ENCODE measurements at regions not wholly inside any gene's neighbourhood (a gene's known extent, or its start where the extent isn't known, plus 50 kb on each side); places are given as distances from the start of the nearest gene placed in this dataset.

DNA sequence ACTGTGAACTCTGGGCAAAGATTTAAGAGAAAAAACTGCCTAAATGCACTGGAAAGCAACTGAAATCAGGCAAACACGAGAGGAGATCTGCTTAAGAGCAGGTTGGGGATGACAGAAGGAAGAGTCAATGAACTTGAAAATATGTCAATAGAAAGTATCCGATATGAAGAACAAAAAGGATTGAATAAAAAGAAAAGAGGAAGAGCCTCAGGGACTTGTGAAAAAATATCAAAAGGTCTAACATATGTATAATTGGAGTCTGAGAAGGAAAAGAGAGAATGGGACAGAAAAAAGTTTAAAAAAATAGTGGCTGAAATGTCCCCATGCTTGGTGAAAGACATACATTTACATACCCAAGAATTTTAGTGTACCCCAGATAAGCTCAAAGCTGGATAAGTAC lies 195.5 kb downstream of the COPRS start:
- ATAC-seq (ENCODE audit: low FRiP score) (no peak), DNase-seq (ENCODE audit: low spot score) (no peak)
- TF ChIP-seq, protein P1, sequence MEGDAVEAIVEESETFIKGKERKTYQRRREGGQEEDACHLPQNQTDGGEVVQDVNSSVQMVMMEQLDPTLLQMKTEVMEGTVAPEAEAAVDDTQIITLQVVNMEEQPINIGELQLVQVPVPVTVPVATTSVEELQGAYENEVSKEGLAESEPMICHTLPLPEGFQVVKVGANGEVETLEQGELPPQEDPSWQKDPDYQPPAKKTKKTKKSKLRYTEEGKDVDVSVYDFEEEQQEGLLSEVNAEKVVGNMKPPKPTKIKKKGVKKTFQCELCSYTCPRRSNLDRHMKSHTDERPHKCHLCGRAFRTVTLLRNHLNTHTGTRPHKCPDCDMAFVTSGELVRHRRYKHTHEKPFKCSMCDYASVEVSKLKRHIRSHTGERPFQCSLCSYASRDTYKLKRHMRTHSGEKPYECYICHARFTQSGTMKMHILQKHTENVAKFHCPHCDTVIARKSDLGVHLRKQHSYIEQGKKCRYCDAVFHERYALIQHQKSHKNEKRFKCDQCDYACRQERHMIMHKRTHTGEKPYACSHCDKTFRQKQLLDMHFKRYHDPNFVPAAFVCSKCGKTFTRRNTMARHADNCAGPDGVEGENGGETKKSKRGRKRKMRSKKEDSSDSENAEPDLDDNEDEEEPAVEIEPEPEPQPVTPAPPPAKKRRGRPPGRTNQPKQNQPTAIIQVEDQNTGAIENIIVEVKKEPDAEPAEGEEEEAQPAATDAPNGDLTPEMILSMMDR (IDR thresholded peaks at IDR 0.05): no peak

- DNase-seq (ENCODE audit: low spot score) (no peak), ATAC-seq (ENCODE audit: low FRiP score) (no peak)
- TF ChIP-seq, protein P1 (IDR thresholded peaks at IDR 0.05): no peak
These were observed 198.4 kb downstream of the COPRS start for GRCh38 chr17:31660684-31661083.

DNA sequence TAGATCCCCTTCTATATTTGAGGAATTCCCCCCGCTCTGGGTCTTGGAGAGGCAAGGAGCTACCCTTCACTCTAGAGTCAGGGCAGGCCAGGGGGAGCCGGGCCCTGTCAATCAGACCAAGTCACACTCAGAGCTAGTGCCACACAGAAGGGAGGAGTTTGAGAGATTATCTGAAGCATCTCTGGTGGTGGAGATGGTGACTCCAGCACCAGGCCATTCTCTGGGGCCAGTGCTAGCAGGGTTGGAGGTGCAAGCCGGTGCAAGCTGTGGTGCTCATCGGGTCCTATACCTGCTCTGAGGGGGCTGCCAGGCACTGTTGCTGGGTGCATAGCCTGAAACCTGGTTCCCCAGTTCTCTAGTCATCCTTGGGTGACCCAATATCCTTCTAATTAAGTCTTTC lies 201.2 kb downstream of the COPRS start:
- TF ChIP-seq, protein P1 (IDR thresholded peaks at IDR 0.05): no peak
- ATAC-seq (ENCODE audit: low FRiP score) (no peak), DNase-seq (ENCODE audit: low spot score) (no peak)

DNA sequence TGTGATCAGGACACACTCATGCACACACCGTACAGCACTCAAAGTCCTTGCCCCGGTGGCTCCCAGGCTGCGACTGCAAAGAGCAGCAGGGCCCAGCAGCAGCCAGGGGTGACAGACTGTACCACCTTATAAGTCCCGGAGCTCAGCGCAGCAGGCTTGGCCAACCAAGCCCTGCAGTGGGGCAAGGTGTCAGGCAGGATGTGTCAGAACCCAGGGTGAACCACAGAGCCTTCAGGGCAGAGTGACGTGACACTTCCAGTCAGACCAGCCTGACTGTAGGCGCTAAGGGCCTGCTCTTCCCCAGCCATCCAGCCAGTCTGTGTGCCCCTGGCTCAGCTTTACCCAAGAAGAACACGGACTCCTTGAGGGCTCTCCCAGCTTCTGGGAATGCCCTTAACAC lies 204.1 kb downstream of the COPRS start:
- ATAC-seq (ENCODE audit: low FRiP score) (no peak), DNase-seq (ENCODE audit: low spot score) (no peak)
- TF ChIP-seq, protein P1 (IDR thresholded peaks at IDR 0.05): no peak

GRCh38 chr17:31653691-31654090 lies 205.4 kb downstream of the COPRS start:
- DNase-seq (ENCODE audit: low spot score): no peak
- TF ChIP-seq, protein P1 (IDR thresholded peaks at IDR 0.05): no peak
- ATAC-seq (ENCODE audit: low FRiP score): no peak

GRCh38 chr17:31650756-31651520 lies 208.1 kb downstream of the COPRS start:
- TF ChIP-seq, protein P1 (IDR thresholded peaks at IDR 0.05): no peak

GRCh38 chr17:31649302-31649701 lies 209.7 kb downstream of the COPRS start:
- DNase-seq (ENCODE audit: low spot score) (no peak), ATAC-seq (ENCODE audit: low FRiP score) (no peak)
- TF ChIP-seq, protein P1 (IDR thresholded peaks at IDR 0.05): no peak

More at GRCh38 chr17:31650756-31651520, 208.1 kb downstream of the COPRS start:
- ATAC-seq (ENCODE audit: low FRiP score) (no peak), DNase-seq (ENCODE audit: low spot score) (no peak)

All from omental fat pad (tissue), 3 donors.